HG02678 (cell line): ENCODE measurements at regions not wholly inside any gene's neighbourhood (a gene's known extent, or its start where the extent isn't known, plus 50 kb on each side); places are given as distances from the start of the nearest gene placed in this dataset.

Source experiments
- ATAC-seq: cut with Tn5 transposase; IDR thresholded peaks from one replicate; pipeline ENCODE4 v1.9.1; 2021; ENCODE audit warnings: mild to moderate bottlenecking, moderate library complexity; ENCODE audit not compliant: unreplicated experiment

DNA sequence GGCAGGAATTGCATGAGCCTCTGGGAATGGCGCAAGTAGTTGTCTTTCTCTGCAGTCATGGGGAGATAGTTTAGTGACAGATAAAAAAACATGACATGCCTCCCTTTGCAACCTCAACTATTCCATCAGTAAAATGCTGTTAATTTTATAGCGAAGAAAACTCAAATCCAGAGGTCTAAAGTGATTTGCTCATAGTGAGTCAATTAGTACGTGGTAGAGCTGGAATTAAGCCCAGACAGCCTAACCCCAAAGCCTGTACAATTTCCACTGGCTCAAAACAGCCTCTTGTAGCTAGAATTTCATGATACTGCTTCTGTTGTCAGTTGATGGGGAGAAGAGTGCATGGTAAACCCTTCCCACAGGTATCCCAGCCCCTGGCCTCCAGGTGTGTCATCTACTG, 81.3 kb upstream of the TRPC5 start:
- ATAC-seq = no peak

DNA sequence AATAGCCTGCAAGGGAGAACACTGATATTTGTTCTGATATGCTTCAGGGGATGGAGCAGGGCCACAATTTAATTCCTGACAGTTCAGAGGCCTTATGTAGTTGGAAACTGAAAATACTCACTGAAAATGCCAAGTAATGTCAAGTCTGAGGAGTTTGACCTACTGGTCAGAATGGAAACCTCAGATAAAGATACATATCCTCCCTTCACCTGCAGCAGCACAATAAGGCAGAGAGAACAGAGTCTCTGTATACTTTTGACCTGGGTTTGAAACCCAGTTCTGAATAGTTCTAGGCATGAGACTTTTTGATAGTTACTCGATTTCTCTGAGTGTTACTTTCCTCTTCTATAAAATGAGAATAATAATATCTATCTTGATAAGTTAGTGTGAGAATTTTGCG, 65.8 kb upstream of the TRPC5 start:
- ATAC-seq = no peak

DNA sequence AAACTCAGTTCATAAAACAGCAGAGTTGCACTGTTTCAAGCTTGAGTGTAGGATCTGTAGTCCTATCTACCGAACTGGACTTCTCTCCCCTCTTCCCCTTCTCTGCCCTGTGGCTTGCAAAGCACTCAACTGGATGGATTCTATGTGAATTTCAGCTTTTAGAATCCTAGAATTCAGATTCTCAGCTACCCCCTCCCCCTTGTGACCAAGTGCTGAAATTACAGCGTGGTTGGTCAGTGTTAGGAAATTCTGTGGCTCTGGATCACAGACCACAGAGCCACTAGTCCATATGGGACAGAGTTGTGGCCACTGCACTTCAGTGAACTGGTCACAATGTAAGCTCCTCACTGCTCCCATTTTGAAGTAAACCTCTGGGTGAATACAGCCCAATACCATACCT, 64.6 kb upstream of the TRPC5 start:
- ATAC-seq = no peak

DNA sequence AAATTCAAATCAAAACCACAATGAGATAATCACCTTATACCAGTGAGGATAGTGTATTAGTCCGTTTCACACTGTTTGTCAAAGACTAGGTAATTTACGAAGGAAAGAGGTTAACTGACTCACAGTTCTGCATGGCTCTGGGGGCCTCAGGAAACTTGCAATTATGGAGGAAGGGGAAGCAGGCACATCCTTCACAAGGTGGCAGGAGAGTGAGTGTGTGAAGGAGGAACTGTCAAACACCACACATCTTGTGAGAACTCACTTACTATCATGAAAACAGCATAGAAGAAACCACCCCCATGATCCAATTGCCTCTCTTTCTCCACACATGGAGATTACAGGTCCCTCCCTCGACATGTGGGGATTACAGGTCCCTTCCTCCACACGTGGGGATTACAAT, 54.7 kb upstream of the TRPC5 start:
- ATAC-seq = no peak
